ENCODE measurements at regions not wholly inside any gene's neighbourhood (a gene's known extent, or its start where the extent isn't known, plus 50 kb on each side); places are given as distances from the start of the nearest gene placed in this dataset.

GRCh38 chr9:76559286-76559685, 100.3 kb downstream of the GCNT1 start:
- TF ChIP-seq POLR2A (IDR thresholded peaks at IDR 0.05) = no peak
- TF ChIP-seq CTCF (IDR thresholded peaks at IDR 0.05) = no peak

Data from body of pancreas (tissue), 4 donors.